Heart left ventricle (tissue), 16 donors: ENCODE measurements at regions not wholly inside any gene's neighbourhood (a gene's known extent, or its start where the extent isn't known, plus 50 kb on each side); places are given as distances from the start of the nearest gene placed in this dataset.

ENCODE experiments used
- ATAC-seq, 4 donors: fragments of 200-7000 bp; cut with Tn5 transposase; one replicate each; pipeline ENCODE4 v1.9.1; 2020 to 2022; ENCODE audit warnings: moderate library complexity in 4 of 4, mild to moderate bottlenecking in 3 of 4, moderate number of reproducible peaks in 1 of 4
- DNase-seq, 5 donors: peaks; one replicate each; pipeline ENCODE4 v3.0.0-alpha.2; 2020
- H3K27ac ChIP-seq, 12 donors: fragments of 200-600 bp; sonication (generic) in 4 of 12; one replicate each; pipeline versions ENCODE4 v1.5.0 to v1.8.0; 2016 to 2022; ENCODE audit warnings: mild to moderate bottlenecking in 2 of 12
- H3K27me3 ChIP-seq, 9 donors: fragments of 200-600 bp; sonication (generic) in 2 of 9; one replicate each; pipeline versions ENCODE4 v1.5.1 to v1.8.0; 2016 to 2022; ENCODE audit warnings: mild to moderate bottlenecking in 3 of 9
- H3K36me3 ChIP-seq, 9 donors: fragments of 200-600 bp; sonication (generic) in 2 of 9; one replicate each; pipeline versions ENCODE4 v1.5.0 to v1.8.0; 2018 to 2022; ENCODE audit warnings: mild to moderate bottlenecking in 2 of 9
- H3K4me1 ChIP-seq, 12 donors: fragments of 200-600 bp; sonication (generic) in 4 of 12; one replicate each; pipeline versions ENCODE4 v1.5.0 to v1.8.0; 2016 to 2022; ENCODE audit warnings: mild to moderate bottlenecking in 3 of 12
- H3K4me3 ChIP-seq, 12 donors: fragments of 200-600 bp; sonication (generic) in 4 of 12; one replicate each; pipeline versions ENCODE4 v1.5.0 to v1.8.0; 2017 to 2022; ENCODE audit warnings: mild to moderate bottlenecking in 9 of 12, moderate library complexity in 4 of 12
- H3K9me3 ChIP-seq, 12 donors: fragments of 200-600 bp; sonication (generic) in 4 of 12; one replicate each; pipeline versions ENCODE4 v1.5.0 to v1.8.0; 2016 to 2022; ENCODE audit warnings: mild to moderate bottlenecking in 1 of 12
- POLR2A ChIP-seq, 2 donors: fragments of 450-650 bp; IDR thresholded peaks; one replicate each; pipeline ENCODE4 v1.6.1; 2017; ENCODE audit warnings: antibody characterized with exemption in 2 of 2, mild to moderate bottlenecking in 2 of 2, moderate library complexity in 2 of 2
- WGBS, 4 donors: extraction: QIAGEN DNeasy Blood & Tissue Kit in 2 of 4; methylation state at CpG; one replicate each; pipeline versions ENCODE4 v1.1.5 to v1.1.7; 2013 to 2018; 5-methylcytosine and 5-hydroxymethylcytosine counted together
- intact Hi-C, 10 donors: fragments of 100-400 bp; cut with DNase I; formaldehyde crosslinking; loops; one replicate each; pipeline versions ENCODE4 v1.11.1 to v1.14.2; 2022
- TF ChIP-seq, protein P1 (sequence below), 12 donors: fragments of 200-600 bp; sonication (generic) in 4 of 12; IDR thresholded peaks; one replicate each; pipeline versions ENCODE4 v1.5.0 to v1.8.0; 2018 to 2022; ENCODE audit warnings: antibody characterized with exemption in 12 of 12, mild to moderate bottlenecking in 5 of 12
- donor health status: ischemic (EF 13 %, LVEDD 7.1; RV severe dilation, severe dysfunction).
- donor health status: healthy with polysubstance abuse.
- donor health status: DM: no; HTN: yes; CAD: no.
- donor health status: DM: no; HTN: no; CAD: no.
- donor health status: ischemic (EF 25% LVEDD 6.9; RV normal size, moderate dysfunction).
- donor health status: ischemic (EF 25% LVEDD 5.7; RV mildly dilated, moderate dysfunction).
- donor health status: healthy.
- donor health status: DM: yes; HTN: yes; CAD: no.
- donor health status: ischemic (EF 35%, LVEDD 5.7; RV mildly dilated, moderate dysfunction).
- donor health status: nonischemic (EF 11% LVEDD 7.7; RV severe dilation, severe dysfunction).
- donor health status: DM: yes; HTN: yes; CAD: no.
- donor health status: PGD.
- donor health status: ischemic (EF 29% LVEDD 5.4; RV normal size, mild dysfunction).
- donor health status: nonischemic (EF 23%, LVEDD 6.1; RV moderate dilation, normal function).

GRCh38 chr2:137893145-137893544 lies 71.1 kb upstream of the HNMT start:
- no peak for DNase-seq
- WGBS, 4 donors = 84 to 90% (median 88%) methylated on average over 2 of the region's 2 CpGs
- no peak for ATAC-seq
- intact Hi-C loops = no loop called here
- TF ChIP-seq POLR2A (IDR thresholded peaks at IDR 0.05) = no peak
- TF ChIP-seq, protein P1, sequence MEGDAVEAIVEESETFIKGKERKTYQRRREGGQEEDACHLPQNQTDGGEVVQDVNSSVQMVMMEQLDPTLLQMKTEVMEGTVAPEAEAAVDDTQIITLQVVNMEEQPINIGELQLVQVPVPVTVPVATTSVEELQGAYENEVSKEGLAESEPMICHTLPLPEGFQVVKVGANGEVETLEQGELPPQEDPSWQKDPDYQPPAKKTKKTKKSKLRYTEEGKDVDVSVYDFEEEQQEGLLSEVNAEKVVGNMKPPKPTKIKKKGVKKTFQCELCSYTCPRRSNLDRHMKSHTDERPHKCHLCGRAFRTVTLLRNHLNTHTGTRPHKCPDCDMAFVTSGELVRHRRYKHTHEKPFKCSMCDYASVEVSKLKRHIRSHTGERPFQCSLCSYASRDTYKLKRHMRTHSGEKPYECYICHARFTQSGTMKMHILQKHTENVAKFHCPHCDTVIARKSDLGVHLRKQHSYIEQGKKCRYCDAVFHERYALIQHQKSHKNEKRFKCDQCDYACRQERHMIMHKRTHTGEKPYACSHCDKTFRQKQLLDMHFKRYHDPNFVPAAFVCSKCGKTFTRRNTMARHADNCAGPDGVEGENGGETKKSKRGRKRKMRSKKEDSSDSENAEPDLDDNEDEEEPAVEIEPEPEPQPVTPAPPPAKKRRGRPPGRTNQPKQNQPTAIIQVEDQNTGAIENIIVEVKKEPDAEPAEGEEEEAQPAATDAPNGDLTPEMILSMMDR (IDR thresholded peaks at IDR 0.05) = no peak
- H3K27me3 ChIP-seq = peaks cover 0 to 4% (median 0%) of the 10 kb centered on the region in 9 donors
- H3K9me3 ChIP-seq = no peaks in the 10 kb centered on the region
- H3K36me3 ChIP-seq = no peaks in the 10 kb centered on the region
- no peak overlapping the region for H3K27ac ChIP-seq
- no peak overlapping the region for H3K4me3 ChIP-seq
- no peaks in the 10 kb centered on the region for H3K4me1 ChIP-seq

- Histone ChIP-seq H3K9me3 (no peaks in the 10 kb centered on the region), H3K27ac (no peak overlapping the region), H3K27me3 (no peaks in the 10 kb centered on the region), H3K4me3 (no peak overlapping the region), H3K4me1 (no peaks in the 10 kb centered on the region), H3K36me3 (no peaks in the 10 kb centered on the region)
- WGBS, 4 donors = 50 to 70% (median 56%) methylated on average over 2 of the region's 2 CpGs
- intact Hi-C loops = no loop called here
- ATAC-seq (no peak), DNase-seq (no peak)
- no peak for TF ChIP-seq POLR2A (IDR thresholded peaks at IDR 0.05)
- TF ChIP-seq, protein P1 (IDR thresholded peaks at IDR 0.05) = no peak
These were observed 67.8 kb upstream of the HNMT start for GRCh38 chr2:137896467-137896866.

DNA sequence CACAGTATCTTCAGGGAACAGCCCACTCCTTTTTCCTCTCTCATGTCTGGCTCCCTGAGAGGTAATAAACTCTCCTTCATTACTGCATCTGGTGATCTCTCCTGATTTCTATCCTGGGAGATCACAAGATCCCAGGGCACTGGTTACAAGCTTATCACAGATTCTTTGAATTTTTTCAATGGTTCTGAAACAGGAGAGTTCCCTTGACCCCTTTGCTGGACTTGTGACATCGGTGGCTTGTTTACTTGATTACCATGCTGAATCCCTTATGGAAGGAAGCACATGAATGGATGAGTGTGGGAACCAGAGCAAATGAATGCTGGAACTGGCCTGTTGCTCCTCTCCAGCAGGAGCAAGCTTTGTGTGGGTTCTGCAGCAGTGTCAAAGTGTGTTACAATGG lies 67.2 kb upstream of the HNMT start:
- ATAC-seq (no peak), DNase-seq (no peak)
- H3K9me3 ChIP-seq = no peaks in the 10 kb centered on the region
- H3K27ac ChIP-seq = no peak overlapping the region
- H3K4me3 ChIP-seq = no peak overlapping the region
- no peaks in the 10 kb centered on the region for H3K27me3 ChIP-seq
- intact Hi-C loops = no loop called here
- H3K4me1 ChIP-seq = no peaks in the 10 kb centered on the region
- 45 to 67% (median 55%) methylated on average over 1 of the region's 1 CpG for WGBS, 4 donors
- no peaks in the 10 kb centered on the region for H3K36me3 ChIP-seq
- no peak for TF ChIP-seq POLR2A (IDR thresholded peaks at IDR 0.05)
- TF ChIP-seq, protein P1 (IDR thresholded peaks at IDR 0.05) = no peak

GRCh38 chr2:137900421-137901141 lies 63.7 kb upstream of the HNMT start:
- no peak overlapping the region for H3K4me3 ChIP-seq
- ATAC-seq = no peak
- WGBS, 4 donors = 69 to 77% (median 73%) methylated on average over 4 of the region's 4 CpGs
- DNase-seq = no peak
- H3K9me3 ChIP-seq = no peaks in the 10 kb centered on the region
- H3K4me1 ChIP-seq = no peaks in the 10 kb centered on the region
- no peaks in the 10 kb centered on the region for H3K27me3 ChIP-seq
- H3K36me3 ChIP-seq = no peaks in the 10 kb centered on the region
- no peak overlapping the region for H3K27ac ChIP-seq
- TF ChIP-seq POLR2A (IDR thresholded peaks at IDR 0.05) = no peak
- TF ChIP-seq, protein P1 (IDR thresholded peaks at IDR 0.05) = no peak
- intact Hi-C loops = no loop called here
